ACC112 (cell line): ENCODE measurements at regions not wholly inside any gene's neighbourhood (a gene's known extent, or its start where the extent isn't known, plus 50 kb on each side); places are given as distances from the start of the nearest gene placed in this dataset.

Experiments
- H2AFZ ChIP-seq: fragments of 200-600 bp; sonication (generic); one replicate; pipeline ENCODE4 v1.6.0; 2017; ENCODE audit warnings: antibody characterized with exemption, low read length; ENCODE audit not compliant: unreplicated experiment
- H3K27ac ChIP-seq: fragments of 200-600 bp; sonication (generic); 2 replicates; pipeline ENCODE4 v1.5.1; 2014; ENCODE audit warnings: low read depth, mild to moderate bottlenecking, antibody characterized with exemption, low read length, moderate library complexity
- H3K27me3 ChIP-seq: fragments of 200-600 bp; sonication (generic); 2 replicates; pipeline ENCODE4 v1.6.1; 2014; ENCODE audit warnings: mild to moderate bottlenecking, antibody characterized with exemption, low read length, moderate library complexity, mixed read lengths; ENCODE audit not compliant: insufficient read depth
- H3K36me3 ChIP-seq: fragments of 200-600 bp; sonication (generic); 2 replicates; pipeline ENCODE4 v1.6.1; 2016; ENCODE audit warnings: mild to moderate bottlenecking, antibody characterized with exemption, low read length, moderate library complexity, mixed read lengths; ENCODE audit not compliant: insufficient read depth
- H3K4me1 ChIP-seq: fragments of 200-600 bp; sonication (generic); one replicate; pipeline ENCODE4 v1.6.1; 2016; ENCODE audit warnings: low read length, mixed read lengths; ENCODE audit not compliant: insufficient read depth, unreplicated experiment, control insufficient read depth
- H3K4me3 ChIP-seq: fragments of 200-600 bp; sonication (generic); 2 replicates; pipeline ENCODE4 v1.5.1; 2014; ENCODE audit warnings: mild to moderate bottlenecking, low read depth, low read length
- H3K79me2 ChIP-seq: fragments of 200-600 bp; sonication (generic); one replicate; pipeline ENCODE4 v1.6.0; 2016; ENCODE audit warnings: low read length; ENCODE audit not compliant: control insufficient read depth, unreplicated experiment, insufficient read depth

DNA sequence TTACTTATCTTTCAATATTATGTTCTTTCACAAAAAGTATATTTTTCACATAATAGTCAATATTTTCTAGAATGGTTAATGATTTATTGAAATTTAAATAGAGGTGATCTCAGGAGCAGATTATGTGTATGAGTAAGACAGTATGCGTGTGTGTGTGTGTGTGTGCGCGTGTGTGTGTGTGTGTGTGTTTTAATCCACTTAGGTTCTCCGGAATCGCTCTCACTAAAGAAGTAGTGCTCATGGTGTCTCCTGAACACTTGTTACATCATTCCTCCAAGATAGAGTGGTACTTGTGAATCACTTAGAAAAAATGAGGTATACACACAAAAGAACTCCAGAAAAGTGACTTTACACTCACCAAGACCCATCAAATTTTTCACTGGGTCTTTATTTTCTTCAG, 91.0 kb upstream of the KCNH7 start:
- Histone ChIP-seq H2AFZ (no peak overlapping the region), H3K27me3 (no peaks in the 10 kb centered on the region), H3K4me3 (no peak overlapping the region), H3K36me3 (no peaks in the 10 kb centered on the region), H3K79me2 (no peaks in the 10 kb centered on the region), H3K27ac (no peak overlapping the region), H3K4me1 (peaks cover 16% of the 10 kb centered on the region)

- Histone ChIP-seq H3K27me3 (no peaks in the 10 kb centered on the region), H3K4me1 (peaks cover 16% of the 10 kb centered on the region), H2AFZ (no peak overlapping the region), H3K36me3 (no peaks in the 10 kb centered on the region), H3K27ac (no peak overlapping the region), H3K79me2 (no peaks in the 10 kb centered on the region), H3K4me3 (no peak overlapping the region)
These were observed 89.8 kb upstream of the KCNH7 start for GRCh38 chr2:162928356-162928755.

- H3K79me2 ChIP-seq: no peaks in the 10 kb centered on the region
- peak overlapping the region; percentile 23; the same call in 1 of the 2 replicates for H3K27ac ChIP-seq
- H3K4me1 ChIP-seq: peaks cover 16% of the 10 kb centered on the region
- no peak overlapping the region; the same call in 1 of the 2 replicates for H3K4me3 ChIP-seq
- no peaks in the 10 kb centered on the region for H3K36me3 ChIP-seq
- no peaks in the 10 kb centered on the region for H3K27me3 ChIP-seq
- H2AFZ ChIP-seq: no peak overlapping the region
These were observed 88.3 kb upstream of the KCNH7 start for GRCh38 chr2:162926907-162927306.

DNA sequence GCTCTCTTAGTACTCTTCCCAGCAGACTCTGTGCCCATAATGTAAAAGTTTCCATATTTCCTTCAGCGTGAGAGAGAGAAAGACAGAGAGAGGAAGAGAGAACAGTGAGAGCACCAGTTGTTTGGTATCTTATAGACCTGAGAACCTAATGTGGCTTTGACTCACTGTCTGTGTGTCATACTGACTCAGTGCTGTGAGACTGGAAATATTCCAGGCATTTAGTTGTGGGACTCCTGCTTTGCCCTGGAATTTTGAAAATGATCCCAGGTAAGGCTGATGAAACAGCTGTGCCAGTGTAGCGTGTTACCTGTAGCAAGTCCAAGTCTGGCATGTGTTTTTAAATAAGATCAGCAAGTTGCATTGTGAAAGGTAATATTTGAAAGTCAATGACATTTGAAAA, 87.9 kb upstream of the KCNH7 start:
- Histone ChIP-seq H2AFZ (no peak overlapping the region), H3K4me3 (no peak overlapping the region; the same call in 1 of the 2 replicates), H3K4me1 (peaks cover 16% of the 10 kb centered on the region), H3K36me3 (no peaks in the 10 kb centered on the region), H3K79me2 (no peaks in the 10 kb centered on the region), H3K27me3 (no peaks in the 10 kb centered on the region), H3K27ac (peak overlapping the region; percentile 23)

DNA sequence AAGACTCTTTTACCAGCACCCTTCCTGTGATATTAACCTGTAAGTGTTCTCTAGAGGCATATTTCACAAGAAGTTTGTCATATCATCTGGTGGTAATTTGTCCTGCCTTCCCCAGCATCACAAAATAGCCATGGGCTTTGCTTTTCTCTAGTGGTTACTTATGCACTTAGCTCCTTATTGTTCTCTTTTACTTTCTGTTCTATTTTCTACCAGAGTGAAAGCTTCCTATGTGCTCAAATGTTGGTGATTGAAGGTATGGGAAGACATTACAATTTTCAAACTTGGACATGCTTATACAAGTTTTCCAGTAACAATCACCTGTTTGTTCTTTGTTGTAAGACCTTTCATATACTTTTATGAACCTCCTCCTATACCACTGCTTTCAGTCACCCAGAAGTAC, 87.0 kb upstream of the KCNH7 start:
- H3K27me3 ChIP-seq: no peaks in the 10 kb centered on the region
- no peaks in the 10 kb centered on the region for H3K36me3 ChIP-seq
- H3K4me1 ChIP-seq: peaks cover 16% of the 10 kb centered on the region
- no peak overlapping the region for H3K4me3 ChIP-seq
- no peak overlapping the region for H3K27ac ChIP-seq
- no peak overlapping the region for H2AFZ ChIP-seq
- H3K79me2 ChIP-seq: no peaks in the 10 kb centered on the region

- H3K4me1 ChIP-seq: no peaks in the 10 kb centered on the region
- no peak overlapping the region for H3K27ac ChIP-seq
- H3K36me3 ChIP-seq: no peaks in the 10 kb centered on the region
- H3K4me3 ChIP-seq: no peak overlapping the region
- no peak overlapping the region for H2AFZ ChIP-seq
- no peaks in the 10 kb centered on the region for H3K79me2 ChIP-seq
- H3K27me3 ChIP-seq: no peaks in the 10 kb centered on the region
These were observed 80.5 kb upstream of the KCNH7 start for GRCh38 chr2:162919111-162919510.

GRCh38 chr2:162917626-162918025, 79.1 kb upstream of the KCNH7 start:
- no peaks in the 10 kb centered on the region for H3K79me2 ChIP-seq
- H2AFZ ChIP-seq: no peak overlapping the region
- no peak overlapping the region for H3K4me3 ChIP-seq
- no peak overlapping the region for H3K27ac ChIP-seq
- no peaks in the 10 kb centered on the region for H3K36me3 ChIP-seq
- H3K4me1 ChIP-seq: no peaks in the 10 kb centered on the region
- no peaks in the 10 kb centered on the region for H3K27me3 ChIP-seq

GRCh38 chr2:162916286-162916801, 77.8 kb upstream of the KCNH7 start:
- no peak overlapping the region for H3K4me3 ChIP-seq
- no peak overlapping the region for H3K27ac ChIP-seq
- no peaks in the 10 kb centered on the region for H3K27me3 ChIP-seq
- no peaks in the 10 kb centered on the region for H3K79me2 ChIP-seq
- H2AFZ ChIP-seq: no peak overlapping the region
- H3K36me3 ChIP-seq: no peaks in the 10 kb centered on the region
- H3K4me1 ChIP-seq: no peaks in the 10 kb centered on the region

DNA sequence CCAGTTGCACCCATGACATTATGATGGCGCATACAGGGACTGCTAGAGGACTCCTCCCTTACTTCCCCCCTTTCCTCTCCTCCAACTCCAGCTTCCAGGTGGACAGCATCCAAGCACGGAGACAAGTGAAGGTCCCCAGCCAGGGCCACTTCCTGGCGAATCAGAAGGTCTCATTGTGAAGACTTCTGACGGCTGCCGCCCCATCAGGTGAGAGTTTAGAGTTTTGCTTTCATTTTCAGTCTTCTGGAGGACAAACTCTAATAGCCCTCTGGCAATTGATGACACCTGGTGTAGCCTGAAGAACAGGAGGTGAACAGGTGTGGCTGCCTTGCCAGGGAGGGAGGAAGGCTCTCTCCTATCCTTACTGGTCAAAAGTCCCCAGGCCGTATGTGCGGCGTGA, 77.3 kb upstream of the KCNH7 start:
- no peak overlapping the region for H3K4me3 ChIP-seq
- H3K27me3 ChIP-seq: no peaks in the 10 kb centered on the region
- H2AFZ ChIP-seq: no peak overlapping the region
- H3K4me1 ChIP-seq: no peaks in the 10 kb centered on the region
- H3K36me3 ChIP-seq: no peaks in the 10 kb centered on the region
- H3K27ac ChIP-seq: no peak overlapping the region
- no peaks in the 10 kb centered on the region for H3K79me2 ChIP-seq

DNA sequence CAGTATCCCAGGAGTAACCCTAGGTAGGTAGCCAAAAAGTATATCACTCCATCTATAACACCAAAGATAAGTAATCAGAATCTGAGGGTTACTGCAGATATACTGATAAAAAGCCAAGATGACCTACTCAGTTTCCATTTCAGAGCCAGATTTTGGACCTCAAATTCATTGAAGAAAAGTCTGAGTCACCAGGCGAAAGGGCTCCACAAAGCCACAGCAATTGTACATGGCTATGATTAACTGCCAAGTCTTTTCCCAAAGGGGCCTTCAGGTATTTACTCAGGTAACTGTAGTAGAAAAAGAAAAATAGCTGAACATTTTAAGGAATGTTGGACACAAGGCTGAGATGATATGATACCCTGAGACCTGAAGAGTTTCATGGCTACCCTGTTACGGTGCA, 75.6 kb upstream of the KCNH7 start:
- H3K4me3 ChIP-seq: no peak overlapping the region
- no peaks in the 10 kb centered on the region for H3K27me3 ChIP-seq
- no peaks in the 10 kb centered on the region for H3K36me3 ChIP-seq
- no peak overlapping the region for H2AFZ ChIP-seq
- H3K4me1 ChIP-seq: no peaks in the 10 kb centered on the region
- H3K79me2 ChIP-seq: no peaks in the 10 kb centered on the region
- no peak overlapping the region for H3K27ac ChIP-seq

- Histone ChIP-seq H3K36me3 (no peaks in the 10 kb centered on the region), H3K27ac (no peak overlapping the region), H3K4me1 (no peaks in the 10 kb centered on the region), H2AFZ (no peak overlapping the region), H3K79me2 (no peaks in the 10 kb centered on the region), H3K4me3 (no peak overlapping the region), H3K27me3 (no peaks in the 10 kb centered on the region)
These were observed 74.2 kb upstream of the KCNH7 start for GRCh38 chr2:162912787-162913186.
